NCI-H2081 treated with DMSO at 0.1 percent for 48 hours (cell line): ENCODE measurements at regions not wholly inside any gene's neighbourhood (a gene's known extent, or its start where the extent isn't known, plus 50 kb on each side); places are given as distances from the start of the nearest gene placed in this dataset.
"Not testable (repeated sequence)": the region's sequence is repeated elsewhere in the genome, so short reads cannot be mapped to it uniquely, and the experiment has no call there.

Experiments
- DNase-seq: peaks from one replicate; lab custom pipeline; 2025; lab: John Stamatoyannopoulos, UW

- DNase-seq, result no peak
These were observed 775.9 kb upstream of the KIF2B start for GRCh38 chr17:53046781-53047180.

GRCh38 chr17:53039981-53040380 is 782.7 kb upstream of the KIF2B start:
- DNase-seq, result no peak

- DNase-seq, result no peak
These were observed 789.4 kb upstream of the KIF2B start for GRCh38 chr17:53033297-53033696.

GRCh38 chr17:53032861-53033271 is 789.9 kb upstream of the KIF2B start:
- DNase-seq, result peak; percentile 88

- DNase-seq, result no peak
These were observed 805.5 kb upstream of the KIF2B start for GRCh38 chr17:53017227-53017626.

- DNase-seq, result no peak
These were observed 806.6 kb upstream of the KIF2B start for GRCh38 chr17:53016085-53016484.

- DNase-seq, result no peak
These were observed 810.4 kb upstream of the KIF2B start for GRCh38 chr17:53012364-53012763.

GRCh38 chr17:53006006-53006405 is 816.7 kb upstream of the KIF2B start:
- no peak for DNase-seq

GRCh38 chr17:53004902-53005301 is 817.8 kb upstream of the KIF2B start:
- no peak for DNase-seq

GRCh38 chr17:52995881-52996280 is 826.8 kb upstream of the KIF2B start:
- no peak for DNase-seq

- DNase-seq, result peak; percentile 95
These were observed 827.6 kb upstream of the KIF2B start for GRCh38 chr17:52995147-52995546.

- no peak for DNase-seq
These were observed 827.6 kb upstream of the CA10 start for GRCh38 chr17:52986056-52986662.

- DNase-seq, result no peak
These were observed 823.8 kb upstream of the CA10 start for GRCh38 chr17:52982331-52982730.

GRCh38 chr17:52979921-52980320 is 821.4 kb upstream of the CA10 start:
- no peak for DNase-seq

- DNase-seq, result no peak
These were observed 807.3 kb upstream of the CA10 start for GRCh38 chr17:52965856-52966255.

- DNase-seq, result not testable (repeated sequence)
These were observed 803.2 kb upstream of the CA10 start for GRCh38 chr17:52961751-52962150.

GRCh38 chr17:52957411-52957810 is 798.9 kb upstream of the CA10 start:
- no peak for DNase-seq

GRCh38 chr17:52947418-52947817 is 788.9 kb upstream of the CA10 start:
- no peak for DNase-seq

GRCh38 chr17:52938623-52939230 is 780.2 kb upstream of the CA10 start:
- DNase-seq, result no peak

- no peak for DNase-seq
These were observed 772.1 kb upstream of the CA10 start for GRCh38 chr17:52930581-52930980.

GRCh38 chr17:52930145-52930544 is 771.6 kb upstream of the CA10 start:
- no peak for DNase-seq

GRCh38 chr17:52923658-52924057 is 765.1 kb upstream of the CA10 start:
- DNase-seq, result no peak

- no peak for DNase-seq
These were observed 740.7 kb upstream of the CA10 start for GRCh38 chr17:52899235-52899634.

- DNase-seq, result no peak
These were observed 736.8 kb upstream of the CA10 start for GRCh38 chr17:52895272-52895671.
